Spleen (tissue), 11 donors: ENCODE measurements at regions not wholly inside any gene's neighbourhood (a gene's known extent, or its start where the extent isn't known, plus 50 kb on each side); places are given as distances from the start of the nearest gene placed in this dataset.

ENCODE experiments used
- DNase-seq: peaks from one replicate; pipeline ENCODE4 v3.0.0-alpha.2; 2020
- H3K27ac ChIP-seq, 8 donors: fragments of 200-600 bp; sonication (generic) in 7 of 8; 1 replicate in 4 of 8; 2 replicates in 4 of 8; pipeline versions ENCODE4 v1.5.0 to v1.8.0; 2016 to 2021; ENCODE audit warnings: inconsistent platforms in 4 of 8, mild to moderate bottlenecking in 4 of 8, moderate library complexity in 1 of 8
- H3K27me3 ChIP-seq, 7 donors: fragments of 200-600 bp; sonication (generic) in 6 of 7; replicated peaks in 1 of 7; 1 replicate in 4 of 7; 2 replicates in 3 of 7; pipeline versions ENCODE4 v1.5.0 to v1.8.0; 2016 to 2021; ENCODE audit warnings: inconsistent platforms in 3 of 7, mild to moderate bottlenecking in 1 of 7
- H3K36me3 ChIP-seq, 6 donors: fragments of 200-600 bp; sonication (generic) in 5 of 6; 1 replicate in 4 of 6; 2 replicates in 2 of 6; pipeline versions ENCODE4 v1.5.0 to v1.8.0; 2016 to 2021; ENCODE audit warnings: inconsistent platforms in 2 of 6
- H3K4me1 ChIP-seq, 6 donors: fragments of 200-600 bp; sonication (generic) in 5 of 6; 1 replicate in 3 of 6; 2 replicates in 3 of 6; pipeline versions ENCODE4 v1.5.0 to v1.8.0; 2016 to 2021; ENCODE audit warnings: inconsistent platforms in 3 of 6
- H3K4me3 ChIP-seq, 8 donors: fragments of 200-600 bp; sonication (generic) in 7 of 8; 1 replicate in 4 of 8; 2 replicates in 4 of 8; pipeline versions ENCODE4 v1.5.0 to v1.8.0; 2016 to 2021; ENCODE audit warnings: inconsistent platforms in 4 of 8, mild to moderate bottlenecking in 4 of 8, moderate library complexity in 2 of 8
- H3K9me3 ChIP-seq, 8 donors: fragments of 200-600 bp; sonication (generic) in 7 of 8; 1 replicate in 4 of 8; 2 replicates in 4 of 8; pipeline versions ENCODE4 v1.5.0 to v1.8.0; 2016 to 2021; ENCODE audit warnings: inconsistent platforms in 4 of 8
- POLR2A ChIP-seq, 3 donors: fragments of 450-650 bp; IDR thresholded peaks; one replicate each; pipeline ENCODE4 v1.5.1; 2017; ENCODE audit warnings: antibody characterized with exemption in 3 of 3, mild to moderate bottlenecking in 1 of 3
- POLR2AphosphoS5 ChIP-seq, 3 donors: sonication (generic); formaldehyde crosslinking; IDR thresholded peaks; one replicate each; pipeline ENCODE4 v1.5.1; 2017; ENCODE audit warnings: antibody characterized with exemption in 3 of 3
- WGBS, 5 donors: extraction: QIAGEN DNeasy Blood & Tissue Kit in 3 of 5; methylation state at CpG; one replicate each; pipeline versions ENCODE4 v1.1.5 to v1.1.7; 2013 to 2018; 5-methylcytosine and 5-hydroxymethylcytosine counted together
- intact Hi-C: fragments of 100-400 bp; cut with DNase I; formaldehyde crosslinking; loops from one replicate; pipeline ENCODE4 v1.15.0; 2023; ENCODE audit warnings: low total_unique reads
- TF ChIP-seq, protein P1 (sequence below), 11 experiments: fragments of 200-600 bp in 7 of 11; fragments of 450-650 bp in 4 of 11; sonication (generic) in 4 of 11; IDR thresholded peaks in 8 of 11; conservative IDR thresholded peaks in 3 of 11; 1 replicate in 7 of 11; 2 replicates in 4 of 11; pipeline versions ENCODE4 v1.4.0 to v1.8.0; 2016 to 2021; ENCODE audit warnings: antibody characterized with exemption in 11 of 11, inconsistent platforms in 4 of 11, mild to moderate bottlenecking in 1 of 11
- donor health status: healthy with polysubstance abuse.
- donor health status: DM: no; HTN: no; CAD: no; lungs with moderate emphysema.
- donor health status: DM: no; HTN: no; CAD: no.
- donor health status: Bipolar disorder and iron deficiency.
- donor health status: healthy.
- donor health status: DM: no; HTN: no; CAD: no.
- donor health status: DM: yes; HTN: yes; CAD: no.

DNA sequence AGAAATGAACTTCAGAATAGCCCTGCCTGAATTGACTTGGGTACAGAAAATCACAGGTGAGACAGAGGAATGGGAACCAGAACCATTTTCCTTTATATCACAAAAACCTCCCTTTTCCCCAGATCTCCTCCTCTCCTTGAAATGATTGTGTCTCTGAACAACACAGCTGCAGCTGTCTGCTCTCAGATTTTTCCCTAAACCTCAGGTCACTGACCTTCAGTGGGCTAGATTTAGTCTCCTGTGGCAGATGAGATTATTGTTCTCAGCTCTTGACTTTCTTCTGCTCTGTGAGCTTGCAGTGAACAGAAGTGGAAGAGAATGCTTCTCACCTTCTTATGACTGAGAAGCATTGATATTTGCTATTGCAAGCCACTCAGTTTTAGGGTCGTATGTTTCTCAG lies 92.3 kb upstream of the FAM20A start:
- Histone ChIP-seq H3K27ac (no peak overlapping the region), H3K9me3 (no peaks in the 10 kb centered on the region), H3K4me1 (peaks cover 0 to 5% (median 0%) of the 10 kb centered on the region in 6 donors), H3K27me3 (no peaks in the 10 kb centered on the region), H3K36me3 (no peaks in the 10 kb centered on the region), H3K4me3 (no peak overlapping the region)
- intact Hi-C loops: no loop called here
- WGBS, 5 donors: 82 to 92% (median 91%) methylated on average over 1 of the region's 1 CpG
- no peak for DNase-seq
- TF ChIP-seq, protein P1, sequence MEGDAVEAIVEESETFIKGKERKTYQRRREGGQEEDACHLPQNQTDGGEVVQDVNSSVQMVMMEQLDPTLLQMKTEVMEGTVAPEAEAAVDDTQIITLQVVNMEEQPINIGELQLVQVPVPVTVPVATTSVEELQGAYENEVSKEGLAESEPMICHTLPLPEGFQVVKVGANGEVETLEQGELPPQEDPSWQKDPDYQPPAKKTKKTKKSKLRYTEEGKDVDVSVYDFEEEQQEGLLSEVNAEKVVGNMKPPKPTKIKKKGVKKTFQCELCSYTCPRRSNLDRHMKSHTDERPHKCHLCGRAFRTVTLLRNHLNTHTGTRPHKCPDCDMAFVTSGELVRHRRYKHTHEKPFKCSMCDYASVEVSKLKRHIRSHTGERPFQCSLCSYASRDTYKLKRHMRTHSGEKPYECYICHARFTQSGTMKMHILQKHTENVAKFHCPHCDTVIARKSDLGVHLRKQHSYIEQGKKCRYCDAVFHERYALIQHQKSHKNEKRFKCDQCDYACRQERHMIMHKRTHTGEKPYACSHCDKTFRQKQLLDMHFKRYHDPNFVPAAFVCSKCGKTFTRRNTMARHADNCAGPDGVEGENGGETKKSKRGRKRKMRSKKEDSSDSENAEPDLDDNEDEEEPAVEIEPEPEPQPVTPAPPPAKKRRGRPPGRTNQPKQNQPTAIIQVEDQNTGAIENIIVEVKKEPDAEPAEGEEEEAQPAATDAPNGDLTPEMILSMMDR (IDR thresholded peaks at IDR 0.05 in 8 of 11, conservative IDR thresholded peaks at IDR 0.05 in 3 of 11): no peak
- TF ChIP-seq POLR2AphosphoS5 (IDR thresholded peaks at IDR 0.05) (no peak), POLR2A (IDR thresholded peaks at IDR 0.05) (no peak)

DNA sequence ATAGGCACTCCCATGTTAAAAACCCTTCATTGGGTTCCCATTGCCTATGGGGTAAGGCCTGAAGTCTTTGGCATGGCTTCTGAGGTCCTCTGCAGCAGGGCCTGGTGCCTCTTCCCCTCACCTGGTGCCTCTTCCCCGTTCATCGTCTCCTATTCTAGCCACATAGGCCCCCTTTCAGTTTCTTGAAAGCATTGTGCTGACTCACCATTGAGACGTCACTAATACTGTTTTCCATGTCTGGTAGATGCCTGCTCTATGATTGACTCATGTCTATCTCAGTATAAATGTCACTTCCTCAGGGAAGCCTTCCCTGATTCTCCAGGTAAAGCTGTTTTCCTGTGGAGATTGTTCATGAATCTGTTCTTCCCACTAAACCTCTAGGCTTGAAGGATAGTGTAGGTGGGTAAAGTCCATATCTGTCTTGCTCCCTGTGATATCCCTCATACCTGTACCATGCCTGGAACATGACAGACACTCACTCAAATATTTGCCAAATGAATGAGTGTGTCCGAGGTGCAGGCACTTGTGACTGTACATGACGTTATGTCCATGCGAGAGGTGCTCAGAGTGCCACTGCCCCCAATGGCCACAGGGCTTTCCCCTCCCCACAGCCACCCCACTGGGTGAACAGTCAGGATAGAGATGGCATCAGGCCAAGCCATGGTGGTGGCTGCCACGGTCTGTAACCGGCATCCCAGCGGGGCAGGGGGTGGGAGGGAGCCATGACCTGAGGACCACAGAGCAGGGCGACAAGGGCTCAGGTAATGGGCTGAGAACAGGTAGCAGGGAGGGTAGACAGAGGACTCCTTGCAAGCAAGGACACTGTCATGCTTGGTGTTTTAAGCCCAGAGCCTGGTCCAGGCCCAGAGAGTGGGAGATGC lies 85.2 kb upstream of the FAM20A start:
- Histone ChIP-seq H3K9me3 (no peaks in the 10 kb centered on the region), H3K36me3 (no peaks in the 10 kb centered on the region), H3K27me3 (no peaks in the 10 kb centered on the region), H3K4me1 (no peaks in the 10 kb centered on the region), H3K27ac (no peak overlapping the region), H3K4me3 (no peak overlapping the region)
- no peak for DNase-seq
- intact Hi-C loops: no loop called here
- 72 to 92% (median 85%) methylated on average over 10 of the region's 10 CpGs for WGBS, 5 donors
- no peak for TF ChIP-seq POLR2A (IDR thresholded peaks at IDR 0.05)
- TF ChIP-seq, protein P1 (IDR thresholded peaks at IDR 0.05 in 8 of 11, conservative IDR thresholded peaks at IDR 0.05 in 3 of 11): no peak

DNA sequence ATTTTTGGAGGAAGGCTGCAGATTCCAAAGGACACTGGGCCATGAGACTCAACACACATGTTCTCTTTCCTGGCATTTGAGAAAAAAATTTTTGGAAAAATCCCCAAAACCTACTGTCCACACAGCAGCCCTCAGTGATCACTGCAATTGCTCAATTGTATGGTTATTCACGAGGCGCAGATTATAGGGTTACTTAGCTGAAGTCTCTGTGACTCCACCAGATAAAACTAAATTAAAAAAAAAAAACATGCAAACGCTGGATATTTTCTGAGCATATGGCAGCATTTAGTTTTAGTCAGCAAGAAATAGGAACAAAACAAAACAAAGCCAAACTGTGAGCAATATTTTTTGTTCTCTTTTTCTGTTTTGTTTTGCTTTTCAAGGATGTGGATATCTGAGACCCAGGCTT lies 83.8 kb upstream of the FAM20A start:
- H3K9me3 ChIP-seq: no peaks in the 10 kb centered on the region
- H3K36me3 ChIP-seq: no peaks in the 10 kb centered on the region
- no peak for DNase-seq
- no peak overlapping the region for H3K4me3 ChIP-seq
- intact Hi-C loops: no loop called here
- WGBS, 5 donors: 71 to 84% (median 80%) methylated on average over 3 of the region's 3 CpGs
- H3K27ac ChIP-seq: no peak overlapping the region
- no peaks in the 10 kb centered on the region for H3K27me3 ChIP-seq
- TF ChIP-seq, protein P1 (IDR thresholded peaks at IDR 0.05 in 8 of 11, conservative IDR thresholded peaks at IDR 0.05 in 3 of 11): no peak
- TF ChIP-seq POLR2A (IDR thresholded peaks at IDR 0.05) (no peak), POLR2AphosphoS5 (IDR thresholded peaks at IDR 0.05) (no peak)
- H3K4me1 ChIP-seq: no peaks in the 10 kb centered on the region

DNA sequence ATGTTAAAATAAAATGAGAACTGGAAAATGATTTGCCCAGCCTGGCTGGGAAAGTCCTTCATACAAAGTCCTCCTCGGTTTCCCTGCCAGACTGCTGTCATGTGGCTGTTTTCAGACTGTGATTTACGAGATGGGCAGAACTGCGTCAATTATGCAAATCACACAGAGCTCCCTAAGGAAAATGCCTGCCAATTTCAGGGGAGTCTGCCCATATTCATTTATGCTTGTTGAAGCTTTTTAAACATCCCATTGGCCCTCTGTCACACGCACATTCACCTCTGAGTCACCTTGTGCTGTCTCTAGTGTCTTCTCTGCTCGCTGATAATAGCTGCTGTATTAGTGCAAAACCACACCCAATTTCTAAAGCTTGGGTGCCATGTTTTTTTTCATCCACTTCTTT lies 81.7 kb upstream of the FAM20A start:
- no peak overlapping the region for H3K4me3 ChIP-seq
- H3K27me3 ChIP-seq: no peaks in the 10 kb centered on the region
- H3K27ac ChIP-seq: no peak overlapping the region
- TF ChIP-seq, protein P1 (IDR thresholded peaks at IDR 0.05 in 8 of 11, conservative IDR thresholded peaks at IDR 0.05 in 3 of 11): no peak
- no peak for TF ChIP-seq POLR2A (IDR thresholded peaks at IDR 0.05)
- no peak for DNase-seq
- H3K4me1 ChIP-seq: no peaks in the 10 kb centered on the region
- H3K9me3 ChIP-seq: no peaks in the 10 kb centered on the region
- no peaks in the 10 kb centered on the region for H3K36me3 ChIP-seq
- intact Hi-C loops: no loop called here
- 83 to 90% (median 86%) methylated on average over 5 of the region's 5 CpGs for WGBS, 5 donors
